ENCODE measurements at regions not wholly inside any gene's neighbourhood (a gene's known extent, or its start where the extent isn't known, plus 50 kb on each side); places are given as distances from the start of the nearest gene placed in this dataset.

DNA sequence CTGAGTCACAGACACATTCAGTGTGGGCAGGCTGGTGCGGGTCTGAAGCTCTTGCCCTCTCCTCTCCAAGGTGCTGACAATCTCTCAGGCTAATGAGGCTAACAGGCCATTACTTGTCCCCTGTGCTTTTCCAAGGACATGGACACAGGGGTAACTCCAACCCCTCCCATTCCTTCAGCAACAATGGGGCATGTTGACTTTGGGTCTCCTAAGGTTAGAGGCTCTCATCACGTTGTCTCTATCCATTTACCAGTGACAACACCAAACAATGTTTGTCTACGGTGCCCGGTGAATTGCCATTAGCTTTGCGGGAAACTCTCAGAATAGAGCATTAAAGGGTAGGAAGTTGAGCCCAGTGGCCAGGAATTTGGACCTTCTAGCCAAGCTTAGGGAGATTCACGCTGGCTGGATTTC, 101.6 kb upstream of the TNS3 start:
- TF ChIP-seq CTCF (conservative IDR thresholded peaks at IDR 0.05; ENCODE audit: low read length) (no peak), EZH2phosphoT487 (IDR thresholded peaks at IDR 0.05; ENCODE audit: borderline replicate concordance, low read depth, low read length) (no peak)

Measured in OCI-LY7 (cell line).